ENCODE measurements at regions not wholly inside any gene's neighbourhood (a gene's known extent, or its start where the extent isn't known, plus 50 kb on each side); places are given as distances from the start of the nearest gene placed in this dataset.

- in situ Hi-C loops (cut with MboI; ENCODE audit: low pct_ligation_motif_present in 1 of 4, low pct_unique_long_range_greater_than_20kb in 1 of 4, low sequenced_read_pairs in 3 of 4) (no loop called here), intact Hi-C loops (cut with DNase I; ENCODE audit: low total_unique reads) (no loop called here)
- H3K4me1 ChIP-seq, result peaks cover 0 to 4% (median 0%) of the 10 kb centered on the region in 4 donors
- no peaks in the 10 kb centered on the region for H3K9me3 ChIP-seq
- TF ChIP-seq EP300 (IDR thresholded peaks at IDR 0.05; ENCODE audit: low read depth), result no peak
- no peak for TF ChIP-seq POLR2A (IDR thresholded peaks at IDR 0.05)
- no peak for TF ChIP-seq CTCF (IDR thresholded peaks at IDR 0.05)
- TF ChIP-seq POLR2AphosphoS5 (IDR thresholded peaks at IDR 0.05), result no peak
- H3K27me3 ChIP-seq, result no peaks in the 10 kb centered on the region
- H3K27ac ChIP-seq, result no peak overlapping the region
- no peaks in the 10 kb centered on the region for H3K36me3 ChIP-seq
- 91% methylated on average over 2 of the region's 2 CpGs; no CpG with 5 or more reads in 1 of the 2 donors for WGBS, 2 donors (ENCODE audit: low coverage in 1 of 2)
- no peak for DNase-seq
- no peak overlapping the region for H3K4me3 ChIP-seq
Measured at GRCh38 chr13:90389537-90389936, 958.0 kb upstream of the MIR17HG start.

- intact Hi-C loops (cut with DNase I; ENCODE audit: low total_unique reads), result no loop called here
- no peak overlapping the region for H3K4me3 ChIP-seq
- DNase-seq, result no peak
- H3K36me3 ChIP-seq, result no peaks in the 10 kb centered on the region
- no peak overlapping the region for H3K27ac ChIP-seq
- in situ Hi-C loops (cut with MboI; ENCODE audit: low pct_ligation_motif_present in 1 of 4, low pct_unique_long_range_greater_than_20kb in 1 of 4, low sequenced_read_pairs in 3 of 4), result no loop called here
- H3K4me1 ChIP-seq, result no peaks in the 10 kb centered on the region
- no peak for TF ChIP-seq POLR2A (IDR thresholded peaks at IDR 0.05)
- TF ChIP-seq CTCF (IDR thresholded peaks at IDR 0.05), result no peak
- TF ChIP-seq EP300 (IDR thresholded peaks at IDR 0.05; ENCODE audit: low read depth), result no peak
- no peak for TF ChIP-seq POLR2AphosphoS5 (IDR thresholded peaks at IDR 0.05)
- no peaks in the 10 kb centered on the region for H3K9me3 ChIP-seq
- H3K27me3 ChIP-seq, result no peaks in the 10 kb centered on the region
Measured at GRCh38 chr13:90393408-90393807, 954.1 kb upstream of the MIR17HG start.

GRCh38 chr13:90395348-90395747 lies 952.1 kb upstream of the MIR17HG start:
- Histone ChIP-seq H3K36me3 (no peaks in the 10 kb centered on the region), H3K27ac (no peak overlapping the region), H3K4me3 (no peak overlapping the region), H3K9me3 (peaks cover 0 to 9% of the 10 kb centered on the region in 2 donors), H3K4me1 (no peaks in the 10 kb centered on the region), H3K27me3 (no peaks in the 10 kb centered on the region)
- DNase-seq, result no peak
- intact Hi-C loops (cut with DNase I; ENCODE audit: low total_unique reads), result no loop called here
- no peak for TF ChIP-seq EP300 (IDR thresholded peaks at IDR 0.05; ENCODE audit: low read depth)
- TF ChIP-seq CTCF (IDR thresholded peaks at IDR 0.05), result no peak
- TF ChIP-seq POLR2AphosphoS5 (IDR thresholded peaks at IDR 0.05), result no peak
- TF ChIP-seq POLR2A (IDR thresholded peaks at IDR 0.05), result no peak
- in situ Hi-C loops (cut with MboI; ENCODE audit: low pct_ligation_motif_present in 1 of 4, low pct_unique_long_range_greater_than_20kb in 1 of 4, low sequenced_read_pairs in 3 of 4), result no loop called here

GRCh38 chr13:90395846-90396245 lies 951.6 kb upstream of the MIR17HG start:
- in situ Hi-C loops (cut with MboI; ENCODE audit: low pct_ligation_motif_present in 1 of 4, low pct_unique_long_range_greater_than_20kb in 1 of 4, low sequenced_read_pairs in 3 of 4) (no loop called here), intact Hi-C loops (cut with DNase I; ENCODE audit: low total_unique reads) (no loop called here)
- no peak overlapping the region for H3K27ac ChIP-seq
- H3K9me3 ChIP-seq, result peaks cover 0 to 10% of the 10 kb centered on the region in 2 donors
- DNase-seq, result no peak
- no peak overlapping the region for H3K4me3 ChIP-seq
- TF ChIP-seq CTCF (IDR thresholded peaks at IDR 0.05) (no peak), POLR2AphosphoS5 (IDR thresholded peaks at IDR 0.05) (no peak), EP300 (IDR thresholded peaks at IDR 0.05; ENCODE audit: low read depth) (no peak), POLR2A (IDR thresholded peaks at IDR 0.05) (no peak)
- no peaks in the 10 kb centered on the region for H3K36me3 ChIP-seq
- 83 to 84% methylated on average over 1 to 3 of the region's 3 CpGs for WGBS, 2 donors (ENCODE audit: low coverage in 1 of 2)
- H3K27me3 ChIP-seq, result no peaks in the 10 kb centered on the region
- H3K4me1 ChIP-seq, result no peaks in the 10 kb centered on the region
